Colon (tissue), 2 donors: ENCODE measurements at regions not wholly inside any gene's neighbourhood (a gene's known extent, or its start where the extent isn't known, plus 50 kb on each side); places are given as distances from the start of the nearest gene placed in this dataset.

Experiments used
- FAIRE-seq: peaks from 2 replicates; lab custom pipeline; 2012; peaks lifted over from hg19 to GRCh38; lab: Jason Lieb, UNC
- donor health status: control.
- donor health status: control.

DNA sequence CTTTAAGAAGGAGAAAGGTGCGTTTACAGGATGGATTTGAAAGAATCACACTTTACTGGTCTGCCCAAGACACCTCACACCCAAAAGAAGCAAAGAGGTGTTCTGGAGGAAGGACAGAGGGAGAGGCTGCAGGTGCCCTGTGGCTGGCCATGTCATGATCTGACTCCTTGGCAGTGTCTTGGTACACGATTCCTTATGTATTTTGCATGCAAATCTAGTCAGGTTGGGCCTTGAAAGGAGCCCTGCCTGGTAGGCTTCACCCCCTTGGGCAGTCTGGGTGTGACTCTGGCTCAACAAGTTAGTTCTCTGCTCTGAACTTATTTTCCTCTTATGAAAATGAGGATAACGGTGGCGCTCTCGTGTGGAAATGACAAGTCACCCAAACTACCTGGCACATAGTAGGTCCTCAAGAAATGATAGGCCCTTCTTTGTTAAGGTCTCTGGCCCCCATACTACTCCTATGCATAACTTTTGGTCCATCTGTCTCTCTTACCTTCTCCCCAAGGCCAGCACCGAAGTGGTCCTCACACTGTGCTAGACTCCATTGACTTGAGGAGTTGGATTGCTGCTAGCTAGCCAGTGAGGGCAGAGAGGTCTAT, 212.5 kb downstream of the SEMA6A start:
- no peak for FAIRE-seq

DNA sequence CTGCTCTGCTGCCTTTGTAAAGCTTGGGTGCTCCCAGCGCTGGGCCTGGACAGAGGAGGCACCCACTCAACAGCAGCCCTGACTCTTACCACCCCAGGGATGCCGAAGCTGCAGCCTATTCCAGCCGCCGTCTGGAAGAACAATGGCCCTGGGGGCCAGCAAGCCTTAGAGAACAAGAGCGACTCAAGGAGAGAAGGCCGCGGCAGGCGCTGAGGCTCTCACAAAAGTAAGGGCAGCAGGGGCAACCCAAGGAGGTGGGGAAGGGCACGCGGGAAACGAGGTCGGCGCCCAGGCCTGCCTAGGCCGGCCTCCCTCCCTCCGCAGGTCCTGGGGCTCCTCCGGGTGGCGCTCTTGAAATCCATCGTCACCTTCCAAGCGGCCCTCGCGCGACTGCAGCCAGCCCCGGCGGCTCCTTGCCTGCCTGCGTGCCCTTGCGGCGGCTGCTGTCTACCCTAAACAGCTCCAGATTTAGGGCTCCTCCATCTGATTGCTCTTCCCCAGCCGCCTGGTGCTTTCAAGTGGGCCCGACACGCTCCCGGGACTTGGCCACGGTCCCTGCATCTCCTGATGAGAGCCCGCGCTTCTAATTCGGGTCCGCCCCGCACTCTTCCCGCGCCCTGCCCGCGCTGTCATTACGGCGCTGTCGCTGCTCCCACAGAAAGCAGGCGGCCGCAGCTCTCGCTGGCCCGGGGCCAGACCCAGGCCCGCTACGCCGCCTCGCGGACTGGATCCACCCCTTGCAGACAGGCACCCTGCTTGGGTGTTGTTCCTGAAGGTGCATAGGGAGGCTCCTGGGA, 213.3 kb downstream of the SEMA6A start:
- FAIRE-seq = no peak

DNA sequence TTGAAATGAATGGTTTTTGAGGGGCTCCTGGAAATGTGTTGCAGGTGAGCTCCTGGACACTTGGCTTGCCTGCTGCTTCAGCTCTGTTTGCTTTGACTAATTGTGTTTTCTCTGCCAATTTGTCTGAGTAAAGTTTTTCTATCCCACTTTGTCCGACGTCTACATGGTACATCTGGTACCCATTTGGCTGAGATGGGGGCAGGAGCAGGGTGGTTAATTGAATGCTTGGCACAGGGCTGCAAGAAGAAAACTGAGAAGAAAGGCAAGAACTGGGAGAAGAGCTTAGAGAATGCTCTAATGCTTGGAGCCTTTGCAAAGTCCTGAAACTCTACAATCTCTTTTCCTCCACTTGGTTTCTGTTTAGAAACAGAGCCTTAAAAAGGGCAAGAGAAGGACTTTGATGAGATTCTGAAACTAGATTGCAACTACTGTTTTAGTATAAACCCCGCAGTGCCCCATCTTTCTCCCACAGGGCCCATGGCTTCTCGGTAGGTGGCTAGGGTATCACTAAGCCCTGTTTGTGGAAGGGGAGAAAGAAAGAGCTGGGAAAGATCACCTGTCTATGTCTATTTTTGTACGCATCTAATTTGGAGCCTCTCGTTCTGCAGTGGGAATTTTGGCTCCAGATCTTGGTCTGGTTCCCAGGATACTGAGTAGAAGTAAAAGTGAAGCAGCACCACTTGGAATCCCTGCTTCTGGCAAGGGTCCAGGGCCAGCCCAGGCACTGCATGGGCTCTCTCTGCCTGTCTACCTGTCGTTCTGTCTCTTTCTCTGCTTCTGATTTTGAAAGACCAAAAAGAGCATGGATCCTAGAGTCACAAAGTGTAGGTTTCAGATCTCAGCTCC, 214.4 kb downstream of the SEMA6A start:
- no peak for FAIRE-seq

DNA sequence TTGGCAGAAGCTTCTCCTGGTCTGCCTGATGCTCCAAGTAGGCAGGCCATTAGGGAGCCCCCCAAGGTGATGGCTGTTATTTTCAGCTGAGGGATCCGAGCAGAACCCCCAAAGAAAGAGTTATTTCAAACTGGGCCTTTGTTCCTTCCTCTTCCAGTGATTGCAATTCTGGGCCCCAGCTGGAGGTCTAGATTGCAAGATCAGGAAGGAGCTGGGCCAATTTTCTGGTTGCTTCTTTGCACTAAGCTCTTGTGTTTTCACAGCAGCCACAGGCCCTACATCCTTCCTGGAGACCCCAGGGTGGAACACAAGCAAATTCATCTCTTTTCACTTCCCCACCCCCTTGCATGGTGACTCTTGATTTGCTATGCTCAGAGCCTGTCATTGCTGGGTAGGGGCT, 215.0 kb downstream of the SEMA6A start:
- no peak for FAIRE-seq

DNA sequence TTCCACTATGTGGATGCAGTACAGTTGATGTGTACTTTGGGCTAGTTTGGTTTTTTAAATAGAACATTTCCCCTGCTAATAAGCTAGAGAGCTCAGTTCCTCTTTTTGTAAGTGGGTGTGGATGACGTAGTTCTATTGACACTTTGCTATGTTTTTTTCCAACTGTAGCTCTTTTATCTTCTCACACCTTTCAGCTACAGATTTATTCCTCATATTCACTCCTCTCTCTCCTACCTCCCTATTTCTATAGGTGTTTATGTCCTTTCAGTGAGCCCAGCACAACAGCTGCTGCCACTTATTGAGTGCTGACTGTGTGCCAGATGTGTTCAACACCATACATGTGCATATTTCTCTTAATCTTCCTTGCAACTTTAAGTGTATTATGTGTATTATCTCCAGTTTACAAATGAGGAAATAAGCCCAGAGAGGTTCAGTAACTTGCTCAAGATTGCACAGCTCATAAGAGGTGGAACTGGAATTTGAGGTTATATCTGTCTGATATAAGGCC, 215.7 kb downstream of the SEMA6A start:
- FAIRE-seq = no peak

DNA sequence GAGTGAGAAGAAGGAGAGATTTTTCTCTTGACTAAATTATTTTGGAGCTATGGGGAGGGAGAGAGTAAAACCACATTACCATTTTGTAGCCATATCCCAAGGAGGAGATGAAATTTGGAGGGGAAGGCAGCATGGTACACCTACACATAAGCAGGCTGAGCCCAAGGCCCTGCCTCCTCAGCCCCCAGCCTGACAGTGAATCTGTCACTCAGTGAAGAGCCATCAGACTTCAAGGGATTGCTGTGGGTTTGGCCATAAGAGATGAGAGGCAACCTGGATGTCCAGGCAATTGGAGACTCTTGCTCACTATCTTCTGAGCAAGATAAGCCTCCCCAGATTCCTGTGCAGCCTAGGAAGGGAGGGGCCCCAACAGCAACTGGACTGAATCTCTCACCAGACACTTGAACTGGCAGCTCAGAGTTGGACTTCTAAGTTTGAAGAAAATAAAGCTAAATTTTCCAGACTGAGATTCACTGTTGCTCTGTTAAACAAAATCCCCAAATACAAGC, 216.6 kb downstream of the SEMA6A start:
- FAIRE-seq = no peak

DNA sequence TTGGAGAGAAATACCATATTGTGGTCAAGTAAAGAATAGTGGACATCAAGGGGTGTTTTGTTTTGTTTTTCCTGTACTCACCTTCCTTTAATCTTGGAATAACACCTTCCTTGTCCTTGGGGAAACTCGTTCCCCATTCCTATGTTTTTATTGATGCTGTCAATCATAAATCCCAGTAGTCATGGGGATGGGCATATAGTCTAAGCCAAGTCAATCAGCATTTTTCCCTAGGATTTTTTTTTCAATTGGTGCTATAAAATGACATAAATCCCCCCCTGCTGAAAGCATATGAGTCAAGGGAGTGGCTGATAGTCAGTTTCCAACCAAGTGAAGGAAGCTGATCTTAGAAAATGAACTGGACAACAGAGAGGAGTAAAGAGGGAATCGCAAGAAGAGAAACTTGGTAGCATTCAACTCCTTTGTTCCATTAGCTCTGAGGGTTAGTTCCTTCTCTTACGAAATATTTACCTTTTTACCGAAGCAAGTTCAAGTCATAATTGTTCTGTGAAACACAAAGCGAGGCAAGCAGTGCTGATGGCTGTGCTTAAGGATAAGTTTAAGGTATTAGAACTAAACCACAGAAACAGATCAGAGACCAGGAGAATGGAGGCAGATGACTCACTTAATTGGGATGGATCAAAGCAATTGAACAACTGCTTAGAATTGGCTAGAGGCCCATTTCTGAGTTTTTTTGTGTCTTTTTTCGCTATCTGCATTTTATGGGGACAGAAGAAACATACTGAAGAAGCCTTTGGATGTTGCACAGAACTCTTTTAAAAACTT, 218.6 kb downstream of the SEMA6A start:
- no peak for FAIRE-seq

DNA sequence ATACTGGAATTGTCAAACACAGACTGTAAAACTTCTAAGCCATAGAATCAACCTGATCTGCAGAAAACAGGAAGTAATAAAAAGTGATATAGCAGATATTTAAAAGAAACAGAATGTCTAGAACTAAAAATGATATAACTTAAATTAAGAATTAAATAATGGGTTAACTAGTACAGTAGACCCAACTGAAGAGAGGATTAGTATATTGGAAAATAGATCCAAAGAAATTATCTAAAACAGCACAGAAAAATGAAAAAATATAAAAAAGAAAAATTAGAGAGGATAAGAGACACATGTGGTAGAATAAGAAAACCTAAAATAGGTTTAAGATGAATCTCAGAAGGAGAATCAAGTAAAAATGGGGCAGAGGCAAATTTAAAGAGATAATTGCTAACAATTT, 219.9 kb downstream of the SEMA6A start:
- no peak for FAIRE-seq

DNA sequence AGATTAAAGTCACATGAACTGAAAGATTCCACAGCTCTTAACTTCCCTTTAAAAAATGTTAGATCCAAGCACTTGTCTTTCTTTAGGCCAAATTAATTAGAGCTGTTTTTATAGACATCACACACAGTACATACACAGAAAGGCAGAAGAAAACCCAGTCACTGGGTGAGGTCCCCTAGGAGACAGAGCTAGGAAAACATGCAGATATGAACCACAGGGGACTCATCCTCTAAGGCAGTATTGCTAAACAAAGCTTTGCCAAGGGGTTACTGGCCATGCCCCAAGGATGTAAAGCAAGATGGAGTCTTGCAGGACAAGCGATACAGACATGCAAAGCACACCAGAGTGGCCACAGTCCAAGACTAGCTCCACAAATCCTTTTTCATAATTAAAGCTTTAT, 227.0 kb downstream of the SEMA6A start:
- FAIRE-seq = no peak

DNA sequence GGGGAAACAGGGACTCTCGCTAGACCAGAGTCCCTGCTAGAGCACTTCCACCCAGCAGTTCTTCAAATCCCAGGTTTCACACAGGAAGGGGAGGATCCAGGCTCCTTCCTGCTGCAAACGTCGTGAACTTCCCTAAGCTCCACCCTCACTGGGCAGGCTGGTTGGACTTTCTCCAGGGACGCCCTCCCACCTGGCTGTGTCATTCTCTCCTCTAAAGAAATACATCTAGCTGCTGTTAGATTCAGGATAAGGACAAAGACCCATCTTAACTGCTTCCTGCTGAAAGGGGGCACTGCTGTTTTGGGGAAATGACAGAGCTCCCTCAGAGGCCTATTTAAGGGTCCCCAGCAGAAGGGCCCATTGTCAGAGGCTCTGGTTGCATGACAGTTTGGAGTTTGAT, 230.7 kb downstream of the SEMA6A start:
- FAIRE-seq = no peak
